Loucy (cell line): ENCODE measurements at regions not wholly inside any gene's neighbourhood (a gene's known extent, or its start where the extent isn't known, plus 50 kb on each side); places are given as distances from the start of the nearest gene placed in this dataset.
A peak's percentile ranks its signal among the peaks of the same experiment; 100 is the strongest.

Experiments used
- H2AFZ ChIP-seq: fragments of 200-600 bp; sonication (generic); 2 replicates; pipeline ENCODE4 v1.6.0; 2016; ENCODE audit warnings: antibody characterized with exemption, mild to moderate bottlenecking, low read length, moderate library complexity
- H3F3A ChIP-seq: fragments of 200-600 bp; 2 replicates; pipeline ENCODE4 v1.6.0; 2016; ENCODE audit warnings: antibody characterized with exemption, low read depth, mild to moderate bottlenecking
- H3K27me3 ChIP-seq: fragments of 200-600 bp; sonication (generic); 2 replicates; pipeline ENCODE4 v1.6.1; 2014; ENCODE audit warnings: low read length, mild to moderate bottlenecking; ENCODE audit not compliant: insufficient read depth, poor library complexity, severe bottlenecking
- H3K36me3 ChIP-seq: fragments of 200-600 bp; sonication (generic); 2 replicates; pipeline ENCODE4 v1.6.1; 2016; ENCODE audit warnings: low read length; ENCODE audit not compliant: insufficient read depth
- H3K4me1 ChIP-seq: fragments of 200-600 bp; sonication (generic); 2 replicates; pipeline ENCODE4 v1.5.1; 2014; ENCODE audit warnings: low read length, mild to moderate bottlenecking; ENCODE audit not compliant: insufficient read depth, poor library complexity, severe bottlenecking
- H3K4me2 ChIP-seq: fragments of 200-600 bp; sonication (generic); 2 replicates; pipeline ENCODE4 v1.6.0; 2014; ENCODE audit warnings: antibody characterized with exemption, low read length, low read depth, mild to moderate bottlenecking; ENCODE audit not compliant: poor library complexity, severe bottlenecking
- H3K4me3 ChIP-seq: fragments of 200-600 bp; sonication (generic); 2 replicates; pipeline ENCODE4 v1.5.1; 2014; ENCODE audit warnings: low read length, mild to moderate bottlenecking, mixed read lengths; ENCODE audit not compliant: poor library complexity, severe bottlenecking
- H3K79me2 ChIP-seq: fragments of 200-600 bp; sonication (generic); 2 replicates; pipeline ENCODE4 v1.6.1; 2014; ENCODE audit warnings: low read length; ENCODE audit not compliant: insufficient read depth
- H3K9ac ChIP-seq: fragments of 200-600 bp; sonication (generic); 2 replicates; pipeline ENCODE4 v1.6.0; 2014; ENCODE audit warnings: mild to moderate bottlenecking, low read depth, low read length, moderate library complexity; ENCODE audit not compliant: poor library complexity, severe bottlenecking
- H3K9me2 ChIP-seq: fragments of 200-600 bp; sonication (generic); replicated peaks from 2 replicates; pipeline ENCODE4 v1.6.1; 2016; ENCODE audit warnings: low read depth, low read length, mixed read lengths
- H3K9me3 ChIP-seq: fragments of 200-600 bp; sonication (generic); 2 replicates; pipeline ENCODE4 v1.6.1; 2014; ENCODE audit warnings: mild to moderate bottlenecking, antibody characterized with exemption, low read length, low read depth; ENCODE audit not compliant: insufficient read depth
- H4K20me1 ChIP-seq: fragments of 200-600 bp; sonication (generic); 2 replicates; pipeline ENCODE4 v1.6.0; 2014; ENCODE audit warnings: antibody characterized with exemption, low read length, mild to moderate bottlenecking; ENCODE audit not compliant: insufficient read depth, poor library complexity, severe bottlenecking
- CTCF ChIP-seq: fragments of 200-600 bp; sonication (generic); conservative IDR thresholded peaks from 2 replicates; pipeline ENCODE4 v1.5.1; 2014; ENCODE audit warnings: mild to moderate bottlenecking, antibody characterized with exemption, low read length
- EZH2phosphoT487 ChIP-seq: fragments of 200-600 bp; IDR thresholded peaks from 2 replicates; pipeline ENCODE4 v1.6.1; 2018; ENCODE audit warnings: antibody characterized with exemption, mild to moderate bottlenecking, moderate library complexity, borderline replicate concordance

DNA sequence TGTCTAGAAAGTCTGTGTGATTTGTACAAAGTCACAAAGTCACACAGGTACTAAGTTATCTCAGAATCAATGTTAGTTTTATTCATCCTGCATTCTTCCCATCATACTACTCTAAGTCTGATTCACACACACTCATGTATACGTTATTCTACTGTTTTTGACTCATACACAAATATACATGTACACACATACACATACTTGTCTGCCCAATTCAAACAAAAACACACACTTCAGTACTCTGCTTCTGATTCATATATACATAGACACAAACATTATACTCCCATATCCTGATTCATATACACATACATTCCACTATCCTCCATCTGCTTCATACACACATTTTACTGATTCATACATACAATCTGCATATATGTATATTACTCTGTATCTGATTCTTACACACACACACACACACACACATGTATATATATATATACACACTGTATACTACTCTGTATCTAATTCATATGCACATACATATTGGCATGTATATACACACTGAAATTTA is 69.3 kb downstream of the KLF12 start:
- H3K79me2 ChIP-seq = peaks cover 77% of the 10 kb centered on the region
- no peak overlapping the region for H2AFZ ChIP-seq

DNA sequence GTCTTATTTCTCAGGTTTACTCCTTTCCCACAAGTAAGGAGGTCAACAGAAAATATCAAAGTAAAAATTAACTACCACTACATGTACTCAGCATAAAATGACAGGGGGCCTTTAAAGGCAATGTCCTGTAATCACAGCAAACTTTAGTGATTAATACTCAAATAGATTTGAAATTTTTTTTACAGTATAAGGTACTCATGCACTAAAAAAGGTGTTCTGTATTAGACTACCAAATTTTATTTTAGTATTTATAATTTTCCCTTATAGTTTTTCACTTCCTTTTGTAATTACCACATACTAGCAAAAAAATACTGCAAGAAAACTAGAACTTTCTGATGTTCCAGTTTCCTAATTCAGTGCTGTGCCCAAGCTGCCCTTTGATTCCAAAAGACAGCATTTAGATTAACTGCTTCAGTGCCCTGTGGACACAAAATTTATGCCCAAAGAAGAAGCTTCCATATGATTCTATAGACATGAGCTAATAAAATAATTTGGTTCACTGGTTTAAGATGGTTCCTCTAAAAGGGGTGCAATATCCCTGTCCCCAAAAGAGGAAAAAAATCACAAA is 70.6 kb downstream of the KLF12 start:
- Histone ChIP-seq H2AFZ (no peak overlapping the region), H4K20me1 (peaks cover 34% of the 10 kb centered on the region), H3K27me3 (no peaks in the 10 kb centered on the region), H3K9me3 (no peaks in the 10 kb centered on the region), H3F3A (peaks cover 8% of the 10 kb centered on the region; the same call in 1 of the 2 replicates), H3K4me3 (no peak overlapping the region), H3K4me2 (peak overlapping the region; percentile 63), H3K4me1 (peaks cover 40% of the 10 kb centered on the region), H3K79me2 (peaks cover 77% of the 10 kb centered on the region), H3K9me2 (no peaks in the 10 kb centered on the region), H3K36me3 (no peaks in the 10 kb centered on the region; the same call in 1 of the 2 replicates), H3K9ac (no peak overlapping the region)
- TF ChIP-seq CTCF = no peak
- no peak for TF ChIP-seq EZH2phosphoT487

More for the DNA sequence above, 69.3 kb downstream of the KLF12 start:
- Histone ChIP-seq H3K9me3 (no peaks in the 10 kb centered on the region), H3K4me2 (no peak overlapping the region), H3K4me1 (peaks cover 51% of the 10 kb centered on the region), H3K4me3 (no peak overlapping the region), H3K27me3 (no peaks in the 10 kb centered on the region), H4K20me1 (peaks cover 34% of the 10 kb centered on the region), H3K9me2 (no peaks in the 10 kb centered on the region), H3F3A (peaks cover 8% of the 10 kb centered on the region; the same call in 1 of the 2 replicates), H3K9ac (no peak overlapping the region), H3K36me3 (no peaks in the 10 kb centered on the region; the same call in 1 of the 2 replicates)
- TF ChIP-seq EZH2phosphoT487 = no peak
- TF ChIP-seq CTCF = no peak

- Histone ChIP-seq H3K9me3 (no peaks in the 10 kb centered on the region), H4K20me1 (peaks cover 34% of the 10 kb centered on the region), H3K27me3 (no peaks in the 10 kb centered on the region), H3K36me3 (no peaks in the 10 kb centered on the region), H3K4me3 (peak overlapping the region; percentile 57), H3K4me1 (peaks cover 38% of the 10 kb centered on the region), H3K9me2 (no peaks in the 10 kb centered on the region), H3F3A (peaks cover 8% of the 10 kb centered on the region; the same call in 1 of the 2 replicates), H3K4me2 (peak overlapping the region; percentile 63), H2AFZ (no peak overlapping the region), H3K9ac (no peak overlapping the region), H3K79me2 (peaks cover 72% of the 10 kb centered on the region)
- no peak for TF ChIP-seq CTCF
- no peak for TF ChIP-seq EZH2phosphoT487
These were observed 71.3 kb downstream of the KLF12 start for GRCh38 chr13:74062933-74063332.
